ENCODE measurements at regions not wholly inside any gene's neighbourhood (a gene's known extent, or its start where the extent isn't known, plus 50 kb on each side); places are given as distances from the start of the nearest gene placed in this dataset.

GRCh38 chr3:9301091-9301490, 51.6 kb upstream of the SRGAP3 start:
- no peak for DNase-seq (ENCODE audit: low spot score)
- no peaks in the 10 kb centered on the region for H3K36me3 ChIP-seq
- H3K4me1 ChIP-seq, result peaks cover 0 to 8% of the 10 kb centered on the region in 2 donors
- H3K4me3 ChIP-seq, result no peak overlapping the region
- TF ChIP-seq CTCF (IDR thresholded peaks at IDR 0.05), result no peak
- H3K27me3 ChIP-seq, result no peaks in the 10 kb centered on the region
- H3K27ac ChIP-seq, result no peak overlapping the region
- H3K9me3 ChIP-seq, result no peaks in the 10 kb centered on the region

- no peak for TF ChIP-seq CTCF (IDR thresholded peaks at IDR 0.05)
- no peak overlapping the region for H3K27ac ChIP-seq
- no peak for DNase-seq (ENCODE audit: low spot score)
- H3K27me3 ChIP-seq, result no peaks in the 10 kb centered on the region
- peaks cover 0 to 8% of the 10 kb centered on the region in 2 donors for H3K4me1 ChIP-seq
- H3K9me3 ChIP-seq, result no peaks in the 10 kb centered on the region
- H3K36me3 ChIP-seq, result no peaks in the 10 kb centered on the region
- no peak overlapping the region for H3K4me3 ChIP-seq
Measured at GRCh38 chr3:9301798-9302197, 52.4 kb upstream of the SRGAP3 start.

GRCh38 chr3:9302425-9303181, 53.2 kb upstream of the SRGAP3 start:
- Histone ChIP-seq H3K4me1 (peaks cover 0 to 8% of the 10 kb centered on the region in 2 donors), H3K27ac (no peak overlapping the region), H3K4me3 (peak overlapping the region; percentile 14 to 29), H3K36me3 (no peaks in the 10 kb centered on the region), H3K9me3 (no peaks in the 10 kb centered on the region), H3K27me3 (no peaks in the 10 kb centered on the region)
- DNase-seq (ENCODE audit: low spot score), result peak; percentile 73
- TF ChIP-seq CTCF (IDR thresholded peaks at IDR 0.05), result peak; percentile 81 to 89

DNA sequence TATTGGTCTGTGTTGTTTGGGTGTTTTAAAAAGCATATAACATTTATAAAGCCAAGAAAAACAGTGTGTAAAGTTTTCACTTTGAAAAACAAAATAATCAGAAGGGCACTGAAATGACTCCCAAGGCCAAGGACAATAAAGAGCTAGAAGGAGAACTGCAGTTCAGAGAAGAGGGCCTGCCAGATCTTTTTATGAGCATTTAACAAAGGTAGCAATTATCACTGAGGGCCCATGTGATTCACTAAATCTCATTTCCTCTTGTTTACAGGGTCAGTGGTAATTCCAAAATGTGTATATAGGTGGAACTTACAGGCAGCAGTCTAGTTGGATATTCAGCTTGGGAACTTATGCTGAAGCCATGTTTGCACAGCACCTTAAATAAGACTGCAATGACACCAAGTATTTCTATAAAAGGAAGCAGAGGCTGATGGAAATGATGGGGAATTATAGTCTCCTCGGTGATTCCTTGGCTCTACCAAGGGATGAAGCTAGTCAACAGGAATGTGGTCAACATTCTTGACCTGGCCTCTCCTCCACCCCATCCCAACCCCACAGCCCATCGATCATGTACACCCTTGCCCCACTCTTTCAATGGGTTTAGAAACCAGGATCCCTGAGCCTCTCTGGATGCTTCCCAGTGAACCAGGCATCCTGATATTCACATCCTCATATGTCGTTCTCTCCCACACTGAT, 54.4 kb upstream of the THUMPD3 start:
- H3K9me3 ChIP-seq, result no peaks in the 10 kb centered on the region
- no peak for DNase-seq (ENCODE audit: low spot score)
- H3K4me1 ChIP-seq, result no peaks in the 10 kb centered on the region
- H3K27me3 ChIP-seq, result no peaks in the 10 kb centered on the region
- H3K4me3 ChIP-seq, result no peak overlapping the region
- TF ChIP-seq CTCF (IDR thresholded peaks at IDR 0.05), result no peak
- H3K27ac ChIP-seq, result no peak overlapping the region
- no peaks in the 10 kb centered on the region for H3K36me3 ChIP-seq

- Histone ChIP-seq H3K9me3 (no peaks in the 10 kb centered on the region), H3K4me1 (peaks cover 0 to 6% of the 10 kb centered on the region in 2 donors), H3K4me3 (no peak overlapping the region), H3K36me3 (no peaks in the 10 kb centered on the region), H3K27ac (no peak overlapping the region), H3K27me3 (no peaks in the 10 kb centered on the region)
- TF ChIP-seq CTCF (IDR thresholded peaks at IDR 0.05), result no peak
- DNase-seq (ENCODE audit: low spot score), result no peak
Measured at GRCh38 chr3:9310043-9310442, 52.8 kb upstream of the THUMPD3 start.

Measured in right atrium auricular region (tissue), 2 donors.